GM12873 (cell line): ENCODE measurements at regions not wholly inside any gene's neighbourhood (a gene's known extent, or its start where the extent isn't known, plus 50 kb on each side); places are given as distances from the start of the nearest gene placed in this dataset.

Experiments
- TF ChIP-seq, protein P1 (sequence below): IDR thresholded peaks from 2 replicates; pipeline ENCODE4 v1.5.1; 2012; ENCODE audit warnings: low read depth, mild to moderate bottlenecking, moderate library complexity, low read length, control low read depth; ENCODE audit not compliant: insufficient read depth; ENCODE audit errors: missing control alignments

DNA sequence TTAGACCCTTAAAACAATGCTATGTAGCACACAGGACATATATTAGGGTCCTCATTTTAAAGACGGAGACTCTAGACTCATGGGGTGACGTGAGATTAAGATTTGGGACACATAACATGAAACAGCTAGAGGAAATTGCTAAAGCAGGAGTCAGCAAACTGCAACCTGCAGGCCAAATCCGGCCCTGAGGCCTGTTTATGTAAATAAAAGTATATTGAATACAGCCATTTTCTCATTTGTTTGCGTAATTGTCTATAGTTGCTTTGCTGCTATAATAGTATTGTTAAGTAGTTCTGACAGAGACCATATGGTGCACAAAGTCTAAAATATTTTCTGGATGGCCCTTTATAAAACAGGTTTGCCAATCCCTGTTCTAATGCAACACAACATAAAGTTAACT is 115.5 kb downstream of the TMCO5A start:
- TF ChIP-seq, protein P1, sequence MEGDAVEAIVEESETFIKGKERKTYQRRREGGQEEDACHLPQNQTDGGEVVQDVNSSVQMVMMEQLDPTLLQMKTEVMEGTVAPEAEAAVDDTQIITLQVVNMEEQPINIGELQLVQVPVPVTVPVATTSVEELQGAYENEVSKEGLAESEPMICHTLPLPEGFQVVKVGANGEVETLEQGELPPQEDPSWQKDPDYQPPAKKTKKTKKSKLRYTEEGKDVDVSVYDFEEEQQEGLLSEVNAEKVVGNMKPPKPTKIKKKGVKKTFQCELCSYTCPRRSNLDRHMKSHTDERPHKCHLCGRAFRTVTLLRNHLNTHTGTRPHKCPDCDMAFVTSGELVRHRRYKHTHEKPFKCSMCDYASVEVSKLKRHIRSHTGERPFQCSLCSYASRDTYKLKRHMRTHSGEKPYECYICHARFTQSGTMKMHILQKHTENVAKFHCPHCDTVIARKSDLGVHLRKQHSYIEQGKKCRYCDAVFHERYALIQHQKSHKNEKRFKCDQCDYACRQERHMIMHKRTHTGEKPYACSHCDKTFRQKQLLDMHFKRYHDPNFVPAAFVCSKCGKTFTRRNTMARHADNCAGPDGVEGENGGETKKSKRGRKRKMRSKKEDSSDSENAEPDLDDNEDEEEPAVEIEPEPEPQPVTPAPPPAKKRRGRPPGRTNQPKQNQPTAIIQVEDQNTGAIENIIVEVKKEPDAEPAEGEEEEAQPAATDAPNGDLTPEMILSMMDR: no peak

DNA sequence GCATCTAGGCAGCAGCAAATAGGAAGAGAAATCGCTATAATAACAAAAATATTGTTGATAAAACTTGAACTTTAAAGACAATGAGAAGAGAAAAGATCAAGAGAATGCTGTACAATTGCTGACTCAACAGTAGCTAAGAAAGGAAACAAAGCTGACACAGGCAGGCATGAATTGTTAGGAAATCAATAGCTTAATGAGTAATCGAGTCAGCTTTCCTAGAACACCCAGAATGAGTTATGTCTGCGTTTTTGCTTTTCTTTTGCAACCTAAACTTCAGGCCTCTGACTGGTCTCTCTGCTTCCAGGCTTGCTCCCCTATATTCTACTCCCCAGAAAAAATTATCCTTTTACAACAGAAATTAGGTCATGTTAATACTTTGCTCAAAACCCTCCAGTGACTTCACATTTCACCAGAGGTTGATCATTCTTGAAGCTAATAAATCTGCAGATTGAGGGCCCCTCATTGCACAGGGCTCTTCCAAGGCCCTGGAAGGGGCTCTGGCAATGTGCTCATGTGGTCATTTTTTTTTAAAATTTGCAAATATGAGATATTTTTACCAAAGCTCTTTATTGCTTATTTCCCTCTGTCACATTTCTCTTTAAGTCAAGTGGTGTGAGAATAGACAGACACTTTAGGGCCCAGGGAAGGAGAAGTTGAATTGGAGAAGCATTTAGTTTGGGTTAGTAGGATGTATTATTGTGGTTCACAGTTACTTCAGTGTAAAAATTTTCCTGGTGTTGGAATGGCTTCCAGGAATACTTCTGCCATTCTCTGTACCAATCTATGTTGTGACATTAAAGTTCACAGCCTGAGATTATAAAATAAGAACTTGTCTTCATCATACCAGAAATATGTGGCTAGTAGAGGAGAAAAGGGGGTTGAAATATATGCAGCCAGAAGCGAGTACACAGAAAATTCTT is 116.3 kb downstream of the TMCO5A start:
- TF ChIP-seq, protein P1: no peak

DNA sequence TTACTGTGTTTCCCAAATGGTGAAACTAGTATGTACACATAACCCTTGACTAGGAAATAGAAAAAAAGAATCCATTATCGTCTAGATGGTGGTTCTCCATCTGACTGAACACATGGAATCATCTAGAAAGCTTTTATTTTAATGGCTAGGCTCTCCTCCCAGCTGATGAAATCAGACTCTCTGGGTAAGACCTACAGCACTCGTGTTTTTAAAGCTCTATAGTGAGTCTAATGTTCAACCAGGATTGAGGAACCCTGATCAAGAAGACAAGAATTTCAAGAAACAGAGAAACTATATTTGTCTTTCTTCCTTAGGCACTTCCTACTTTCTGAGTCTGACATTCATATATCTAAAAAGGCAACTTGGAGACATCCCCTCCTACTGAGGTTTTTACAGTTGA is 118.8 kb downstream of the TMCO5A start:
- TF ChIP-seq, protein P1: no peak

DNA sequence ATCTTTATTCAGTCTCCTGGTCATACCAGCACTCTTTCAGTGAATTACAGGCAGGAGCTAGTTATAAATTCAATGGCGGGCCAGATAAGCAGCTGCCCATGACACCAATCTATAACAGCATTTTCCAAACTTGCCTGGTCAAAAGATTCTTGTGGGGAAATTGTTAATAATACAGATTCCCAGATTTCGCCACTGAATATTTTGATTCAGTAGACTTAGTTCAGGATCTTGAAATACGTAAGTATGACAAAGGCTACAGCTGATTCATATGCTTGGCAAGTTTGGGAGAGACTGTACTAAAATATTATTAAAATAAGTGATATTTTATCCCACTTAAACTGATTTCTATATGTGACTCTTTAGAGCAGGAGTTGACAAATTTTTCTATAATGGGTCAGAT is 119.3 kb downstream of the TMCO5A start:
- TF ChIP-seq, protein P1: no peak

DNA sequence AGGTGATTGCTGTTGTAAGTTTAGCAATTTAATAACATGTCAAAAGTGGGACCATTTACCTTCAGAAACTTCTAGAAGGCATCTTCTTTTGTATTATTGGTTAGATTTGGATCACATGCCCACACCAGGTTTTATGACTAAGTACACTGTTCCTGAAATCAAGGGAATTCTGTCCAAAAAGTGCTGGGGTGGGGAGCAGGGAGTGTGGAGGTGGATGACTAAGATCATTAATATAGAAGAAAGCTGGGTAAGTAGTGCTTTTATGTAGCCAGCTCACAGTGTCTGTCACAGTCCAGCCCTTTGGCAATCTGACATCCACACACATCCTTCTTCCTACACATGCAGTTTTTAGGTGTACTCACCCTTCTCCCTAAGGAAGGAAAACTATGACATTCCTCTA is 120.0 kb downstream of the TMCO5A start:
- TF ChIP-seq, protein P1: no peak

DNA sequence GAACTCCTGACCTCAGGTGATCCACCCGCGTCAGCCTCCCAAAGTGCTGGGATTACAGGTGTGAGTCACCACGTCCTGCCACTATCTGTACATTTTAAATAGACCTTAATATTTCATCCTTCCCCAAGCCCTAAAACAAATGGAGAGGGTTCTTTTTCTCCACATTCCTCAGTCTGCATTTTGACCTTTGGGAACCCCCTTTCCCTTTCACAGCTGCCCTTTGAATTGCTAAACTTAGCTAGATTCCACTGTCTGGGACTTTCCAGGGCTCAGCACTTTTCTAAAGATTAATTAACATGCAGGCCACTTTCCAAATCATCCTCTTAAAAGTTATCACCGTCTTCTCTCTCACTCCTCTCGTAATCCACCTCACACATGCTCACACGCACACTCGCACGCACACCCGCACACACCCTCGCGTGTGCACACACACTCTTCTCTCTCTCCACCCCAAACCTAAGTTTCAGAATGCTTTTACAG is 124.2 kb downstream of the TMCO5A start:
- TF ChIP-seq, protein P1: no peak

DNA sequence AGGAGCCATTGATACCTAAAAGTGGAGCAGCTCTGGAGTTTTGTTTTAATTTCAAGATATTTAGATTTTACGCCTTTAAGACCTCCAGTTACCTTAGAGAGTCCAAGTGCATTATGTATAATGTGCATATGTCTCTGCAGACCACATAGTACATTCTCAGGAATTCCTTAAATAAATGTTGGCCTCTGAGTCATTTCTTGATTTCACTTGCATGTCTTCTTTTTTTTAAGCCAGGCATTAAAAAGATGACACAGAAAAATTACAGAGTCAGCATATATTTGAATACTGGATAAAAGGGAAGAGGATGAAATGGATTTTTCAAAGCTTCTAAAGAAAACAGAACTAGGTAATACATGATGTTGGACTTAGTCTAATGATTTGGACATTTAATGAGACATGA is 125.2 kb downstream of the TMCO5A start:
- TF ChIP-seq, protein P1: no peak
